ENCODE measurements at regions not wholly inside any gene's neighbourhood (a gene's known extent, or its start where the extent isn't known, plus 50 kb on each side); places are given as distances from the start of the nearest gene placed in this dataset.

DNA sequence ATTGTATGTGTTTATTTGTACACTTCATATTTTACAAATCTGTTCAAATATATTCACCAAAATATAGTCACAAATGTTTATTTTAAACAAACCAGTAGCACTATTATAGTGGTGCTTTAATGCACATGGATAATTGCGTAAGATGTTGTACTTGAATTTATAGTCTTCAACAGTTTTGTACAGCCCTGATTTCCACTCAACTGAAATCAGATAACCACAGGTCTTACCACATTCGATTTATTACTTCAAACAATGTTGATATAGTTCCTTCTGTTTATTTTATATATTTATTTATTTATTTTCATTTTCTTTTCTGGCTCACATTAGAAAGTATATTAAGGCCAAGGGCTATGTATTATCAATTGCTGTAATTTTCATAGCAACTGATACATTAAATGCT is 99.4 kb upstream of the ZNF804A start:
- TF ChIP-seq CTCF (IDR thresholded peaks at IDR 0.05) (no peak), POLR2AphosphoS5 (IDR thresholded peaks at IDR 0.05) (no peak), POLR2A (IDR thresholded peaks at IDR 0.05) (no peak)

All from suprapubic skin (tissue), 4 donors.